RCC 7860 (cell line): ENCODE measurements at regions not wholly inside any gene's neighbourhood (a gene's known extent, or its start where the extent isn't known, plus 50 kb on each side); places are given as distances from the start of the nearest gene placed in this dataset.

Experiments
- DNase-seq: peaks from one replicate; pipeline ENCODE4 v3.0.0-alpha.2; 2015; ENCODE audit warnings: low spot score
- FAIRE-seq: peaks from 2 replicates; lab custom pipeline; 2012; peaks lifted over from hg19 to GRCh38; lab: Jason Lieb, UNC

GRCh38 chr20:17093782-17094181 lies 133.1 kb upstream of the PCSK2 start:
- DNase-seq (no peak), FAIRE-seq (no peak)

GRCh38 chr20:17097603-17098002 lies 129.2 kb upstream of the PCSK2 start:
- no peak for FAIRE-seq
- no peak for DNase-seq

GRCh38 chr20:17100506-17100905 lies 126.3 kb upstream of the PCSK2 start:
- FAIRE-seq = no peak
- no peak for DNase-seq

- DNase-seq = no peak
These were observed 119.7 kb upstream of the PCSK2 start for GRCh38 chr20:17107127-17107526.

GRCh38 chr20:17108896-17109295 lies 117.9 kb upstream of the PCSK2 start:
- DNase-seq = no peak
- no peak for FAIRE-seq

More at GRCh38 chr20:17107127-17107526, 119.7 kb upstream of the PCSK2 start:
- FAIRE-seq = no peak

- FAIRE-seq = no peak
- DNase-seq = no peak
These were observed 117.5 kb upstream of the PCSK2 start for GRCh38 chr20:17109307-17109706.

- DNase-seq (no peak), FAIRE-seq (no peak)
These were observed 98.6 kb upstream of the PCSK2 start for GRCh38 chr20:17128206-17128605.

GRCh38 chr20:17129089-17129488 lies 97.8 kb upstream of the PCSK2 start:
- DNase-seq (no peak), FAIRE-seq (no peak)

- FAIRE-seq (no peak), DNase-seq (no peak)
These were observed 89.1 kb upstream of the PCSK2 start for GRCh38 chr20:17137692-17138091.

GRCh38 chr20:17138237-17138636 lies 88.6 kb upstream of the PCSK2 start:
- DNase-seq (no peak), FAIRE-seq (no peak)

GRCh38 chr20:17140894-17141293 lies 85.9 kb upstream of the PCSK2 start:
- DNase-seq = no peak
- no peak for FAIRE-seq

- no peak for DNase-seq
- no peak for FAIRE-seq
These were observed 85.3 kb upstream of the PCSK2 start for GRCh38 chr20:17141568-17141967.

GRCh38 chr20:17142666-17143065 lies 84.2 kb upstream of the PCSK2 start:
- DNase-seq (no peak), FAIRE-seq (no peak)

GRCh38 chr20:17150858-17151257 lies 76.0 kb upstream of the PCSK2 start:
- no peak for FAIRE-seq
- DNase-seq = no peak

GRCh38 chr20:17155401-17155800 lies 71.4 kb upstream of the PCSK2 start:
- FAIRE-seq (no peak), DNase-seq (no peak)

GRCh38 chr20:17158701-17159100 lies 68.1 kb upstream of the PCSK2 start:
- no peak for DNase-seq
- FAIRE-seq = no peak

- DNase-seq (no peak), FAIRE-seq (no peak)
These were observed 65.0 kb upstream of the PCSK2 start for GRCh38 chr20:17161673-17162481.

GRCh38 chr20:17168026-17168612 lies 58.7 kb upstream of the PCSK2 start:
- FAIRE-seq = no peak
- DNase-seq = no peak

- no peak for FAIRE-seq
- DNase-seq = no peak
These were observed 57.2 kb upstream of the PCSK2 start for GRCh38 chr20:17169585-17170136.

GRCh38 chr20:17171746-17172280 lies 55.0 kb upstream of the PCSK2 start:
- DNase-seq (no peak), FAIRE-seq (no peak)

- no peak for DNase-seq
These were observed 53.9 kb upstream of the PCSK2 start for GRCh38 chr20:17172836-17173516.

More at GRCh38 chr20:17172836-17173516, 53.9 kb upstream of the PCSK2 start:
- no peak for FAIRE-seq
